ENCODE measurements at regions not wholly inside any gene's neighbourhood (a gene's known extent, or its start where the extent isn't known, plus 50 kb on each side); places are given as distances from the start of the nearest gene placed in this dataset.

DNA sequence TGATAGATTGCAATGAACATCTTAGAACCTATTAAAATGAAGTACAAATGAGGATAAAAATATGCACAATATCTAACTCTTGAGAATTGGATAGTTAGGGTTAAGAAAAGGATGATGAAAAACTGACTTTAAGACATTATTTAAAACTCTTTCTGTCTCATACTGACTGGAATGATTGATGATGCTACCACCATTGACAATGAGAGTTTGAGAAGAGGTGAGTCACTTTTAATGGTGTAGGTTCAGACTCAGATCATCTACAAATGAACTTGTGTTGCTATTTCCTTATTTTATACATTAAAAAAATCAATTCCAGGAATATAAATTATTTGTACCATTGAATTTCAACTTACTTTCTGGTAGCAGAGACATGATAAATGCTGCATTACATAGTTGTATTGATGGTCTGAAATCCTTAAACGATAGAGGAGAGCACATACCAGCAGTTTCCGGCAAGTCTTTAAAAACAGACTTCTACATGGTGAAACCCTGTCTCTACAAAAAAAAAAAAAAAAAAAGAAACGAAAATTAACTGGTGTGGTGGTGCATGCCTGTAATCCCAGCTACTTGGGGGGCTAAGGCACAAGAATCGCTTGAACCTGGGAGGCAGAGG is 409.0 kb downstream of the OTOL1 start:
- Histone ChIP-seq H3K27ac (no peak overlapping the region), H3K4me3 (no peak overlapping the region), H3K4me1 (no peaks in the 10 kb centered on the region), H3K36me3 (no peaks in the 10 kb centered on the region), H3K27me3 (no peaks in the 10 kb centered on the region), H3K9me3 (no peaks in the 10 kb centered on the region)
- TF ChIP-seq, protein P1, sequence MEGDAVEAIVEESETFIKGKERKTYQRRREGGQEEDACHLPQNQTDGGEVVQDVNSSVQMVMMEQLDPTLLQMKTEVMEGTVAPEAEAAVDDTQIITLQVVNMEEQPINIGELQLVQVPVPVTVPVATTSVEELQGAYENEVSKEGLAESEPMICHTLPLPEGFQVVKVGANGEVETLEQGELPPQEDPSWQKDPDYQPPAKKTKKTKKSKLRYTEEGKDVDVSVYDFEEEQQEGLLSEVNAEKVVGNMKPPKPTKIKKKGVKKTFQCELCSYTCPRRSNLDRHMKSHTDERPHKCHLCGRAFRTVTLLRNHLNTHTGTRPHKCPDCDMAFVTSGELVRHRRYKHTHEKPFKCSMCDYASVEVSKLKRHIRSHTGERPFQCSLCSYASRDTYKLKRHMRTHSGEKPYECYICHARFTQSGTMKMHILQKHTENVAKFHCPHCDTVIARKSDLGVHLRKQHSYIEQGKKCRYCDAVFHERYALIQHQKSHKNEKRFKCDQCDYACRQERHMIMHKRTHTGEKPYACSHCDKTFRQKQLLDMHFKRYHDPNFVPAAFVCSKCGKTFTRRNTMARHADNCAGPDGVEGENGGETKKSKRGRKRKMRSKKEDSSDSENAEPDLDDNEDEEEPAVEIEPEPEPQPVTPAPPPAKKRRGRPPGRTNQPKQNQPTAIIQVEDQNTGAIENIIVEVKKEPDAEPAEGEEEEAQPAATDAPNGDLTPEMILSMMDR (IDR thresholded peaks at IDR 0.05) = no peak
- ATAC-seq (no peak), DNase-seq (no peak)
- intact Hi-C loops (cut with DNase I) = no loop called here

DNA sequence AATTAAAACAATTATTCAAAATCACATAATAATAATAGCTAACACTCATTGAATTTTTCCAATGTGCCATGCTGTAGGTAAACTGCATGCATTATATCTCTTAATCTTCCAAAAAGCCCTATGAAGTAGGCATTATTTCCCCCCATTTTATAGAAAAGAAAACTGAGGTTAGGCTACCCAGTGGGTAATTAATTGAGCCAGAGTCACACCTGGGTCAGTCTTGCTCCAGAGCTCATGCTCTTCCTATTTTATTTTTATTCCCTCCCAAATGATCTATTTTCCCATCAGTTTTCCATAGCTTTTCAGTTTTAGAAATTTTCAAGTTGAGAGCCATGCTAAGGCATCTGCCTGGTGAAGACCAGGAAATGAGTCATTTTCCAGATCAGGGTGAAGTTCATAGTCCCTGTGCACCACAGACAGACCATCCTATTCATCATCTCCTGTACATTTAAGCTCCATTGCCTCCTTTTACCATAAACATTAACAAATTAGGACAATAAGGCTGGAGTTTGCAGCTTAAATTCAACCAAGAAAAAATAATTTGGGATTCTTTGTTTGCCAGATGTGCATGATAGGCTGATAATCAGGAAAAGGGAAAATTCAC is 417.3 kb downstream of the OTOL1 start:
- Histone ChIP-seq H3K36me3 (no peaks in the 10 kb centered on the region), H3K9me3 (no peaks in the 10 kb centered on the region), H3K4me1 (no peaks in the 10 kb centered on the region), H3K4me3 (no peak overlapping the region), H3K27me3 (no peaks in the 10 kb centered on the region), H3K27ac (no peak overlapping the region)
- intact Hi-C loops (cut with DNase I) = no loop called here
- ATAC-seq (no peak), DNase-seq (no peak)
- TF ChIP-seq, protein P1 (IDR thresholded peaks at IDR 0.05) = no peak

DNA sequence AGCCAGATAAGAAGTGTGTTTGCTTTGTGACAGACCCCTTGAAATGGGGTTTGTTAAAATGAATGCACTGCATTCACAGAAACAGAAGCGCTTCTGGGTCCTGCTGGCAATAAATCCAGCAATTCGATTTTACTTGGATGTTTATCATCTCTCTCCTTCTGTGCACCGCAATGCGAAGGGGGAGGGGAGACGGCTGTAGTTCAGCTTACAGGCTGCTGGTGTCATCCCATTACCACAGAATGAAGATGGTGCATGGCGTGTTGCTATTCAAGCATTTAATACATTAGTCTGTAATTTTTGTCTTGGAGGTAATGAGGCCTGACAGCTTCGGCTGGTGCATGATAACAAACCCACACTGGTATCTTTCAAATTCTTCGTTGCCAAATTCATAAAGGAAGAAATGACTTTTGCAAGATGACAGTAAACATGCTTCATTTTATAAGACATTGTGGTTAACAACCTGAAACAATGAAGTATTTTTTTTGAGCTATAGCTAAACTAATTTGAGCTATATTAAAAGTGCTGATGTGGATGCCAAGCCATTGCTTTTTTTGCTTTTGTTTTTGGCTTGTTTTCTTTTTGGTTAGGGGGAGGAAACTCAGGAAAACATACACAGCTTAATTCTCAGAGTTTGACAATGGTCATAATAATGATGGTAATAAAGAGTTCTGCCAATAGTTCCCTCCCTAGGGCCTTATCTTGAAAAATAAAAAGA is 418.3 kb downstream of the OTOL1 start:
- intact Hi-C loops (cut with DNase I) = no loop called here
- Histone ChIP-seq H3K27ac (no peak overlapping the region), H3K36me3 (no peaks in the 10 kb centered on the region), H3K9me3 (no peaks in the 10 kb centered on the region), H3K4me1 (no peaks in the 10 kb centered on the region), H3K4me3 (no peak overlapping the region), H3K27me3 (no peaks in the 10 kb centered on the region)
- TF ChIP-seq, protein P1 (IDR thresholded peaks at IDR 0.05) = peak; percentile 39
- ATAC-seq (peak; percentile 48), DNase-seq (no peak)

DNA sequence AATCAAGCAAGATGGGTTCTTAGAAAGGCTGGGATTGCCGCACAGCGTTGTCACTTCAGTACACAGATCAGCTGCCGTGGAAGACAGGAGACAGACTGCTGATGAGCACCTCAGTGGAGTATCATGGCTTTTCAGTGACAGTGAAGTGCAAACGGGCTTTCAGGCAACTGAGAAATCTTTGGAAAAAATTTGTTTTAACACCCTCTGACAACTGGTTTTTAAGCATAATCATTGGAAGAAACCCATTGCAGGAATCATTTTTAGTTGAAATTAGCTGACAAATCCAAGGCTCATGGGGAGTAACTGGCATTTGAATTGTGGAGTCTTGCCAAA is 418.8 kb downstream of the OTOL1 start:
- DNase-seq (no peak), ATAC-seq (no peak)
- intact Hi-C loops (cut with DNase I) = no loop called here
- H3K36me3 ChIP-seq = no peaks in the 10 kb centered on the region
- H3K4me1 ChIP-seq = no peaks in the 10 kb centered on the region
- H3K27ac ChIP-seq = no peak overlapping the region
- no peaks in the 10 kb centered on the region for H3K9me3 ChIP-seq
- TF ChIP-seq, protein P1 (IDR thresholded peaks at IDR 0.05) = no peak
- no peaks in the 10 kb centered on the region for H3K27me3 ChIP-seq
- H3K4me3 ChIP-seq = no peak overlapping the region

DNA sequence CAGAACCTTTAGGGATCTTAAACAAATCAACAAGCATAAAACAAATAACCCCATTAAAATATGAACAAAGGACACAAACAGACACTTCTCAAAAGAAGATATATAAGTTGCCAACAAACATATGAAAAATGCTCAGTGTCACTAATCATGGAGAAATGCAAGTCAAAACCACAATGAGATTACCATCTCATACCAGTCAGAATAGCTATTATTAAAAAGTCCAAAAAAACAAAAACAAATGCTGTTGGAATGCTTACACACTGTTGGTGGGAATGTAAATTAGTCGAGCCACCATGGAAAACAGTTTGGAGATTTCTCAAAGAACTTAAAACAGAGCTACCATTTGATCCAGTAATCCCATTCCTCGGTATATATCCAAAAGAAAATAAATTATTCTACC is 423.6 kb downstream of the OTOL1 start:
- TF ChIP-seq, protein P1 (IDR thresholded peaks at IDR 0.05) = no peak
- Histone ChIP-seq H3K36me3 (no peaks in the 10 kb centered on the region), H3K9me3 (no peaks in the 10 kb centered on the region), H3K27me3 (no peaks in the 10 kb centered on the region), H3K4me3 (no peak overlapping the region), H3K27ac (no peak overlapping the region), H3K4me1 (no peaks in the 10 kb centered on the region)
- intact Hi-C loops (cut with DNase I) = no loop called here
- ATAC-seq = no peak
- DNase-seq = no peak

Measured in upper lobe of right lung (tissue), 1 donor.